ENCODE measurements at regions not wholly inside any gene's neighbourhood (a gene's known extent, or its start where the extent isn't known, plus 50 kb on each side); places are given as distances from the start of the nearest gene placed in this dataset.

GRCh38 chr18:67282796-67283195 lies 233.7 kb downstream of the DSEL start:
- peak; percentile 44 for DNase-seq

- DNase-seq: no peak
These were observed 234.8 kb downstream of the DSEL start for GRCh38 chr18:67281746-67282145.

GRCh38 chr18:67280486-67281242 lies 235.9 kb downstream of the DSEL start:
- no peak for DNase-seq

- no peak for DNase-seq
These were observed 236.5 kb downstream of the DSEL start for GRCh38 chr18:67279988-67280387.

GRCh38 chr18:67278984-67279383 lies 237.5 kb downstream of the DSEL start:
- DNase-seq: no peak

GRCh38 chr18:67276638-67277037 lies 239.9 kb downstream of the DSEL start:
- peak; percentile 20 for DNase-seq

GRCh38 chr18:67273288-67273687 lies 243.2 kb downstream of the DSEL start:
- DNase-seq: no peak

GRCh38 chr18:67269206-67269605 lies 247.3 kb downstream of the DSEL start:
- DNase-seq: no peak

GRCh38 chr18:67268530-67268929 lies 248.0 kb downstream of the DSEL start:
- no peak for DNase-seq

- DNase-seq: peak; percentile 71
These were observed 250.0 kb downstream of the DSEL start for GRCh38 chr18:67266246-67267237.

GRCh38 chr18:67265464-67266245 lies 250.9 kb downstream of the DSEL start:
- DNase-seq: peak; percentile 85

GRCh38 chr18:67261931-67262552 lies 254.5 kb downstream of the DSEL start:
- DNase-seq: no peak

- peak; percentile 43 for DNase-seq
These were observed 255.7 kb downstream of the DSEL start for GRCh38 chr18:67260841-67261240.

- no peak for DNase-seq
These were observed 265.6 kb downstream of the DSEL start for GRCh38 chr18:67250776-67251424.

- DNase-seq: peak; percentile 11
These were observed 272.5 kb downstream of the DSEL start for GRCh38 chr18:67243799-67244587.

- DNase-seq: no peak
These were observed 274.5 kb downstream of the DSEL start for GRCh38 chr18:67242001-67242400.

- DNase-seq: no peak
These were observed 275.2 kb downstream of the DSEL start for GRCh38 chr18:67241299-67241698.

- no peak for DNase-seq
These were observed 276.7 kb downstream of the DSEL start for GRCh38 chr18:67239826-67240225.

- no peak for DNase-seq
These were observed 283.5 kb downstream of the DSEL start for GRCh38 chr18:67232991-67233390.

GRCh38 chr18:67232406-67232805 lies 284.1 kb downstream of the DSEL start:
- peak; percentile 55 for DNase-seq

- DNase-seq: no peak
These were observed 293.6 kb downstream of the DSEL start for GRCh38 chr18:67222887-67223286.

Data from fibroblast of skin of right biceps (primary cell).